ENCODE measurements at regions not wholly inside any gene's neighbourhood (a gene's known extent, or its start where the extent isn't known, plus 50 kb on each side); places are given as distances from the start of the nearest gene placed in this dataset.

- TF ChIP-seq CTCF (IDR thresholded peaks at IDR 0.05): no peak
- no peak for TF ChIP-seq POLR2A (IDR thresholded peaks at IDR 0.05)
Observed at GRCh38 chr1:193973428-193973827, 787.0 kb upstream of the B3GALT2 start.

All from thyroid gland (tissue), 4 donors.